HG02870 (cell line): ENCODE measurements at regions not wholly inside any gene's neighbourhood (a gene's known extent, or its start where the extent isn't known, plus 50 kb on each side); places are given as distances from the start of the nearest gene placed in this dataset.

ENCODE experiments used
- ATAC-seq: cut with Tn5 transposase; IDR thresholded peaks from one replicate; pipeline ENCODE4 v1.9.1; 2021; ENCODE audit warnings: mild to moderate bottlenecking, moderate library complexity; ENCODE audit not compliant: unreplicated experiment

DNA sequence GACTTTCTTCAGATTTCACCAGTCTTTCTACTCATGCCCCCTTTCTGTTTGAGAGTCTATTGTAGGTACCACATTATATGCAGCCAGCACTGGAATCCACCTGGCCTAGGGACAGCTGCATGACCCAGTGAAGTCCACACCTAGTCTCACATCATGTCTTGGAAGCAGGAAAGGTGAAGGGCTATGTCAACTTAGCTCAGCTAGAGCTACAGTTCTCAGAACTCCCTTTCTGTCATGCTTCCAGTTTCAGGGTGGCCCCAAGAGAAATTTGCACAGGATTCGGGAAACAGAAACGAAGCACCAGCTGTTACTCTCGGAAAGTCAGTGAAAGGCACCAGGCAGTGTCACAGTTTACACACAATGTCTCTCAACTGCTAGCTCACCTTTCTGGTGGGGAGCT is 51.6 kb upstream of the NLRP1 start:
- ATAC-seq: no peak

DNA sequence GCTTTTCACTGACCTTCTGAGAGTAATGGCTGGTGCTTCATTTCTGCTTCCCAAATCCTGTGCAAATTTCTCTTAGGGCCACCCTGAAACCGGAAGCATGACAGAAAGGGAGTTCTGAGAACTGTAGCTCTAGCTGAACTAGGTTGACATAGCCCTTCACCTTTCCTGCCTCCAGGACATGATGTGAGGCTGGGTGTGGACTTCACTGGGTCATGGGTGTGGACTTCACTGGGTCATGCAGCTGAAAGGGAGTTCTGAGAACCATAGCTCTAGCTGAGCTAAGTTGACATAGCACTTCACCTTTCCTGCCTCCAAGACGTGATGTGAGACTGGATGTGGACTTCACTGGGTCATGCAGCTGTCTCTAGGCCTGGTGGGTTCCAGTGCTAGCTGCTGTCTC is 54.3 kb upstream of the NLRP1 start:
- ATAC-seq: no peak

DNA sequence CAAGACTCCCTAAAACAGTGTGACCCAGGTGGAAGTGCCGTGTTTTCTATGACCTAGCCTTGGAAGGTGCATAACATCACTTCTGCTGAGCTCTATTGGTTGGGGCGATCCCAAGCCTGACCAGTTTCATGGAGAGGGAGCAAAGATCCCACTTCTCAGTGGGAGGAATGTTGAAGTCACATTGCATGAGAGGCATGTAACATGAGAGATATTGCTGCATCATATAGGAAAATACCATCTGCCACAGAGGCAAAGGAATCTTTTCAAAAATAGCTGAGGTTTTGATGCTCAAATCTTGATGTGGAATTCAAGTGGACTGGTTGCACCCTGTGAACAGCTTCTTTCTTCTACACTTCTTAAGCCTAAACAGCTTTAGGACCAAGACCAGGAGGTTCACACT is 56.4 kb upstream of the NLRP1 start:
- no peak for ATAC-seq

DNA sequence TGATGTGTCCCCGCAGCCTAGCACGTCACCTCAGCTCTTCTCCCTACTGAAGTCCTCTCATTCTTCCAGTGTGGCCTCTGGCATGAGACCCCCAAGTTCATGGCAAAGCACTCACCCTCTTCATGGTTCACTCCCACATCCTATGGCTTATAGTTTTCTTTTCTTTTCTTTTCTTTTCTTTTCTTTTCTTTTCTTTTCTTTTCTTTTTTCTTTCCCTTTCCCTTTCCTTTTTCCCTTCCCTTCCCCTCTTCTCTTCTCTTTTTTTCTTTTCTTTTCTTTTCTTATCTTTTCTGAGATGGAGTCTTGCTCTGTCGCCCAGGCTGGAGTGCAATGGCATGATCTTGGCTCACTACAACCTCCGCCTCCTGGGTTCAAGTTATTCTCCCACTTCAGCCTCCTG is 58.4 kb upstream of the NLRP1 start:
- no peak for ATAC-seq

DNA sequence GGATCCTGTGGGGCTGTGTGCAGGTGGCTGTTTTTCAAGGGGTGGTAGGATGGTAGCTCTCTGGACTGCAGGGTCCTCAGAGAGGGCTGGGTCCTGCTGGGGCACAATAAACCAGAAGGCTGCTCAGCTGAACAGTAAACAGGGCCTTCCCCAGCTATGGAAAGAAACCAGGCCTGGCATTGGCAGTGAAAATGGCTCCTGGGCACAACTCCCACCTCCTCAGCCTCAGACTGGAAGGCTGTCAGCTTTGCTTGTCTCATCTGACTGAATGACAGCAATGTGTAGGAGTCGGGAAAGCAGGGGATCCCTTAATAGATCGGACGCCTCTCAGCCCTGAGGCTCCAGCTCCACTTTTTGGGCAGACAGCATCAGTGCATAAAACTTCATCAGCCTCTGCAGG is 59.8 kb upstream of the NLRP1 start:
- ATAC-seq: no peak

DNA sequence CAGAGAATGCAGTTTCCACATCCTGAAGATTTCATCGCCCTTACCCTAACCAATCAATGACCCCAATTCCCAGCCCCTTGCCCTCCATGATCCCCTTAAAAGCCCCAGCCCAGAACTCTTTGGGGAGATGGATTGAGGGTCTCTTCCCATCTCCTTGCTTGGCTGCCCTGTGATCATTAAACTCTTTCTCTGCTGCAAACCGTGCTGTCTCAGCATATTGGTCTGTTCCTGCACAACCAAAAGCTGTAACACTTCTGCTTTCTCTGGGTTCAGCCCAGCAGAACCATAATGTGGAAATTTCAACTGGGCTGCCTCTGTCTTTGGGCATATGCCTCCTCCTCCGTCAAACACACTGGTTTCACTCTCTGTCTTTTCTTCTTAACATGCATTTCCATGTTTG is 67.0 kb upstream of the NLRP1 start:
- ATAC-seq: no peak

DNA sequence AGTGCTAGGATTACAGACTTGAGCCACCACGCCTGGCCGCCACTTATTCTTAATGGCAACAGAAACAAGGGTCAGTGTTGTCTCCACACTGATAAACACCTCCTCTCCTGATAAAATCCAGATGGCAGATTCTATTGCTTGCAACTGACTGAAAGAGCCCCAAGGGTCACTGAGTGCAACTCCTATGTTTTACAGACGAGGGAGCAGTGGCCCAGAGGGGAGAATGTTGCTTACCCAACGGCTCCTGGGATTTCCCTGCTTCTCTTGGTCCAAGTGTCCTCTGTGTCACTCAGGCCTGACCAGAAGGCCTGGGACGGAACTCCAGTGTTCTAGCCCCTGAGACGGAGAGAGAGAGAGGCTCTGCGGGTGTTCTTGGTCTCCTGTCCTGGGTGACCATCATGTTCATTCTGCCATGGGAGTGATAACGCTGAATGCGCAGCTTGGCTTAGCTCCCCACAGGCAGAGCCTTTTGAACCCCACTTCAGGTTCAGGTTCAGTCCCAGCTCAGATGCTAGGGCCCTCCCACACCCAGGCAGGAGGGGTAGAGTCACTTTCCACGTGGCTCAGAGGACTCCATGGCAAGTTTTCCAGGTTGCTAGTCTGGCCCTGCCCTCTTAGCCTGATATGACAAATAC is 77.3 kb upstream of the NLRP1 start:
- ATAC-seq: no peak

DNA sequence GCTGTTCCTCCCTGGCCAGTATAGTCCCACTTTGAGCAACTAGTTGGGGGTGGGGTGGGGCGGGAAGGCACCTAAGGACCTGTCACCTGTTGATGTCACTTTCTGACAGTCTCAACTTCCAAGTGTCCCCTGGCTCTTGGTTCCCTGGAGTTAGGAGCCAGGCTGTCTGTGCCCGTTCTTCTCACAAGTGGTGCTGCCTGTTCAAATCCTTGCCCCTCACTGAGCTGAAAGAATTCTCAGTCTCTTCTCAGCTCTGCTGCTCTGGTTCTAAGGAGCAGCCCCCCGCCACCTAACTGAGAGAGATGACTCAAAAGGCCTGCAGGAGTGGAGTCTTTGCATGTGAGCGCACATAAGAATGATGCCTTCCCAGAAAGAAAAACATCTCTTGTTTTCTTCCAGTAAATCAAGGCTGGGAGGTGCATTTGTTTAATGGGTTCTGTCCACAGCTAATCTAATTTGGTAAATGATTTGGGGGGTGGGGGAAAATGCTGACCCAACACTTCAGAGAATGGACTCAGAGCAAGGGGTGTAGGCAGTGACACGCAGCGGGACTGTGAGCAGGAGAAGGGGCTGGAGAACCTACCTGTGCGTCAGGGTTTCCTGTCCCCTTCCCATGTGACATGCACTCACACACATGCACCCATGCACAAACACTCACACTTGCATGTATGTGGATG is 78.2 kb upstream of the NLRP1 start:
- ATAC-seq: no peak

DNA sequence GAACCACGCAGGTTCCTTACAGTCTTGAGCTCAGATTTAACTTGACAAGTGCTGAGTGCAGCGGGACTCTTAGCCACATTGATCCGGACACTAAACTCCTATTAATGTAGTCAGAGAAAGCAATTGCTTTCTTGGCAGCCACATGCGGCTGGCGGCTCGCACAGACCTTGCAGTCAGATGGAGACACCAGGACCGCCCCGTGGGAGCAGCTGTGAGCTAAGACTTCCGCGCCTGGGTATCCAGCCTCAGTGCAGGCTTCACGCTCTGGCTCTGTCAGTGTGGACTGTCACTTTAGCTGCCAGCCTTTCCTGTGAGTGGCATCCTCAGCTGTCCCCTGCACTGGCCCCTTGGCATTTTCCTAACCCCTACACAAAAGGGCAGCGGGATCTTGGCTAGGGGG is 80.9 kb upstream of the NLRP1 start:
- no peak for ATAC-seq

DNA sequence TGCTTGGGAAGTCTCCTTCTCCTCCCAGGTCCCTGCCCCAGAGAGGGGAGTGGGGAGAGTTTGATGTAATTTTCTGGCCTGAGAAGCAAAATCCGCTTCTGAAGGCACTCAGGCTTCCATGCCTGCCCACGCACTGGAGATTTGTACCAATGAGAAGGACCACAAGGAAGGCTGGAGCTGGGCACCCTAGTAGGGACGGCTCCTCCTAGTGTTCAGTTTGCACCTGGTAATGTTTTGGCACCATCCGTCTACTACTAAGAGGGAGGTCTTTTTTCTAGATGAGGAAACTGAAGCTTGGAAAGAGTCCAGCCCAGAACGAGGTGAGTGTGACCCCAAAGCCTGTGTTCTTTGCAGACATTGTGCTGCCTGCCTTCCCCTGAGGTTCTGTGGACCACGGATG is 83.6 kb upstream of the NLRP1 start:
- ATAC-seq: no peak

DNA sequence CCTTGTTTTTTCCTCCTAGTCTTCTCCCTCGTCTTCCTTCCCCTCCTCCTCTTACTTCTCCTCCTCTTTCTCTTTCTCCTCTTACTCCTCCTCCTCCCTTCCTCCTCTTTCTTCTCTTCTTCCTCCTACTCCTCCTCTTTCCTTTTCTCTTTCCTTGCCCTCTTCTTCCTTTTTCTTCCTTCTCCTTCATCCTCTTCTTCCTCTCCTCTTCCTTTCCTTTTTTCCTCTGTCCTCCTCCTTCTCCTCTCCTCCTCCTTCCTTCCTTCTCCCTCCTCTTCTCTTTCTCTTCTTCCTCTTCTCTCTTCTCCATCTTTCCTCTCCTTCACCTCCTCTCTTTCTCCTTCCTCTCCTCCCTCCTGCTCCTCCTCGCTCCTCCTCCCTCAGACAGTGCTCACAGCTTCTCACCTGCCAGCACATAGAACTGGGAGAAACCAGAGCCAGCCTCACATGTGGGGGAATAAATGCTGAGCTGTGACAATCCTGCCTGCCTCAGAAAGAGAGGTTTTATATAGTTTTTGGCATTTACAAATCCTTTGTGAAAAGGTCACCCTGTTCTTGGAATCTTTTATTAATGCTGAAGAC is 84.3 kb upstream of the NLRP1 start:
- ATAC-seq: no peak

DNA sequence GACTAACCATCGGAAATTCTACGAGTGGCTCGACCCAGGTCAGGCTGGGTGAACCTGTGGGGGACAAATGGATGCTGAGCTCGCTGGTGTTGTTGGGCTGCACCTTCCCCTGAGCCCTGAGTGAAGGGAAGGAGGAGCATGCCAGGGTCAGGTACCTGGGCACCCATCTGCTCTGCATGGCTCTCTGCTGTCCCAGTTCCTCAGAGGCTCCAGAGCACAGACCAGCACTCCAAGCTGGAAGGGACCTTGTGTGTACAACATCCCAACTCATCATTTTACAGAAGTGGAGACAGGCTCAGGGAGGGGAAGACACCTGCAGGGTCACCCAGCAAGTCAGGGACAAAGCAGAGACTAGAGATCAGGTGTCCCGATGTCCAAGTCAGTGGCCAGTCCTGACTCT is 84.9 kb upstream of the NLRP1 start:
- no peak for ATAC-seq

DNA sequence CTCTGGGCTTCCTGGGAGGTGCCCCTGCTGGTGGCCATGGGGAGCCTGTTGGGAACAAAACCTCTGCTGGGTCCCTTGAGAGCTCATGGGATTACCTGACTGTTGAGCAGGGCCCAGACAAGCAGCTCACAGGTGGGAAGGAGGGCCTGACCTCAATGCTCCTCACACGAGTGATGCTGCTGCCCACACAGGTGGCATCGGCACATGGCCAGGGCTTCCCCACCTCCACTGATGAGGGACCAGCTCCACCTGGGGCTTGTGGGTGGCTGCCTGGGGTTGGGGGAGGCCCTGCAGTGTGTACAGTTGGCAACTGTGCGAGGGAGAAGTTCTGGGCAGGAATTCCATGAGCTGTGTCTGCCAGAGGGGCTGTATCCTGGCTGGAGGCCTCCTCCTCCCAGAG is 87.8 kb upstream of the NLRP1 start:
- no peak for ATAC-seq

DNA sequence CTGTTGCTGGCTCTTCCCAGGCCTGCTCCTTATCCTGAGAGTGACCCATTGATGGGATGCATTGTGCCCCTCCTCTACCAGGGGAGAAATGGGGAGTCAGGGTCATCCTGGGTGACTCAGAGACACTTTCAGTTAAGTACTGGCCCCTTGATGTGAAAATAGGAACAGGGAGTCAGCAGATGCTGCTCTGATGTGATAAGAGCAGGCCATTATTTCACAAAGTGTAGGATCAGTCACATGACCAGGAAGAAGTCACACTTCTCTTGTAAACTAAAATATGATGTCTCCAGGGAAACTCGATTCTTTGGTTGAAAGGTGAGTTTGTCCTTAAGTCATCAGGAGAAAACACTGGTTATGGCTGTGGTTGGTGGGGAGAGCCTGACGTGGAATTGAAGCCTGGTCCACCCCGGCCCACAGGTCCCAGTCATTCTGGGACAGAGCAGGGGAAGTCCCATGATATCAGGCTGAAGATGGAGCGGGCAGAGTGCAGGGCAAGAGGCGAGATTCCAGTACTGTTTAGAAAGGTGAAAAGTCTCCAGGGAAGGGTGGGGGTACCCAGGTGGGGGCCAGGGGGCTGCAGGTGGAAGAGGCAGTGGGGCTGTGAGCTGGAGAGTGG is 88.6 kb upstream of the NLRP1 start:
- ATAC-seq: no peak

DNA sequence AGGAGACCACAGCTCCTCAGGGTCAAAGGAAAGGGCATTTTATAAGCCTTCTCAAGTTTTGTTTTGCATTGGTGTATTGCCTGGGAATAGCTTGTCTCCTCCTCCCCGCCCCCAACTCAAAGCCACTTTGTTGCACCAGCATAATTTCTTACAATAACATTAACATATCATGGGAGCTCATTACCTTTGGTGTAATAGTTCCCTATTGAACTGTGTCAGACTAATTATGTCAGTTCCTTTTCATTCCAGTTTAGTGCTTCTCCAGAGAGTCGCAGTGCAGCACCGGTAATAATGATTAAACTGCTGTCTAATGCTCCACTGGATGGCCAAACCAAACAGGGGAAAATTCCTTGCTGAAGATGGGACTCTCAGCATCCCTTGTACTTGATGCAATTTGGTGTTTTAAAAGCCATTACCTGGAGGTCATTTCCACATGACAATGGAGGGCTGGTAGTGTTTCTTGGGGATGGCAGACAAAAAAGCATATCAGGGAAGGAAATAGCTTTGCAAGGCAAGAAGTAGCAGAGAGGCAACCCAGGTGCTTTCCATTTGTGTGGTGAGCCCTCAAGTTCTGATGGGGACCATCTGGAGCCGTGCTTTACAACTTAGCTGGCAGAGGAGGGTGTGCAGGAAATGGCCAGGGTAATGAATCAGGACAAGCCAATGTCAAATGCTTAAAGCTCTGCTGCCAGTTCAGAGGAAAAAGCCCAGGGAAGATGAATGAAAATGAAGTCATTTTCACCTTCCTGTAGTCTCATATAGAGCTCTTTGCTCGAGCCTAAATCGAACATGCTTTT is 91.5 kb upstream of the NLRP1 start:
- no peak for ATAC-seq

DNA sequence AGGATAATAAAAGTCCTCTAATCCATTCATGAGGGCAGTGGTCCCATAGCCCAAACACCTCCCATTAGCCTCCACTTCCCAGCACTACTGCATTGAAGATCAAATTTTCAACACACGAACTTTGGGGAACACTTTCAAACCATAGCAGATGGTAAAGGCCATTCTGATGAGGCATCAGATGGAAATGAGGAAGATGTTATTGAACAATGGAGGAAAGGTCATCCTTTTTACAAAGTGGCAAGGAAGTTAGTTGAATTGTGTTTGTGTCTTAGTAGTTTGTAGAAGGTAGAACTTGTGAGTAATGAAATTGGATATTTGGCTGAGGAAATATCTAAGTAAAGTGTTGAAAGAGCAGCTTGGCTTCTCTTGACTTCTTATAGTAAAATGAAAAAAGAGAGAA is 93.3 kb upstream of the NLRP1 start:
- ATAC-seq: no peak

DNA sequence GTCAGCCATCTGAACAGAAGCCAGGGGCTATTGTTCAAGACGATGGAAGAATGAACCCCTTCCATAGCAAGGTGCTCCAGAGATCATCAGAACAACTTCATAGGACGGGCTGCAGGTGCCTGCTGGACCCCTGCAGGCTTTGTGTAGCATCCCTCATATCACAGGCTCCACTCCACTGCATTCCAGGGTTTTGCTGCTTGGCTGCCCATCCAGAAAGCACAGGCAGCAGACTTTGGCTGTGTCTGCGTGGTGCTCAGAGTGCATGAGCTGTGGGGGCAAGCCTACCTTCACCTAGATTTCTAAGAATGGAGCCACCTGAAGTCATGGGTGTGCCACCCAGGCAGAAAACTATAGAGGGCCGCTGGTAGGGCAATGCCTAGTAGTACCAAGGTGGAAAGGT is 93.9 kb upstream of the NLRP1 start:
- ATAC-seq: no peak

DNA sequence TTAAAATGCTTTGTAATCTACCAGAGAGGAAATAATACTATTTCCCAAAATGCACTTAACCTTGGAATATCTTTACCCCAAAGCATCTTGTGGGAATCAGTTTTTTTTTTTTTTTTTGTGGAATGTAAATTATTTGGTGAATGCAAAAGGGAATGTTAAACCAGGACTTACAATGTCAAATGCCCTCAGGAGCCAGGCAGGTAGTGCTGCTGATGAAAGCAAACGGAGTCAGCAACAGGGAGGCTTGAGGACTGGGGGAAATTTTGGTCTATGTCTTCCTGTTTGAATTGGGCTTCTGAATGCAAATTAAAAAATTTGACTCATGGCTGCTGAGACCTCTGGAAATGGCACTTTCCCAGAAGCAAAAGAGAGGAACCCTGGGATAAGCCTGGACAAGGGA is 96.5 kb upstream of the NLRP1 start:
- ATAC-seq: no peak

DNA sequence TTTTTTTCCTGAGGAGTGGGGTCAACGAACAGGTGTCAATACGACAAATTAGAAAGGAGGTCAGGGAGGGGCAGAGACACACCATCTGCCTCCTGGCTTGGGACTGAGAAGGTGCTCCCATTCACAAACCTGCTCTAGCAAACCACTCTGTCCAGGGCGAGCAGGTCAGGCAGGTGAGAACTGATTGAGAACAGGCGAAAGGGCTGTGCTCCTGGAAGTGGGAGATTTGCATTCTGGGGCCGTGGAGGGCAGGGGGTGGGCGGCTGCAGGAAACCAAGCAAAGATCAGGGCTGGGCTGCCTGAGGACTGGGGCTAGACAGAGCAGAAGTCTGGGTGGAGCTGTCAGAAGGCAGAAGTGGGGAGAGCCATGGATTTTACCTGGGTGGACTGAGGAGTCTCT is 98.9 kb upstream of the NLRP1 start:
- ATAC-seq: no peak

DNA sequence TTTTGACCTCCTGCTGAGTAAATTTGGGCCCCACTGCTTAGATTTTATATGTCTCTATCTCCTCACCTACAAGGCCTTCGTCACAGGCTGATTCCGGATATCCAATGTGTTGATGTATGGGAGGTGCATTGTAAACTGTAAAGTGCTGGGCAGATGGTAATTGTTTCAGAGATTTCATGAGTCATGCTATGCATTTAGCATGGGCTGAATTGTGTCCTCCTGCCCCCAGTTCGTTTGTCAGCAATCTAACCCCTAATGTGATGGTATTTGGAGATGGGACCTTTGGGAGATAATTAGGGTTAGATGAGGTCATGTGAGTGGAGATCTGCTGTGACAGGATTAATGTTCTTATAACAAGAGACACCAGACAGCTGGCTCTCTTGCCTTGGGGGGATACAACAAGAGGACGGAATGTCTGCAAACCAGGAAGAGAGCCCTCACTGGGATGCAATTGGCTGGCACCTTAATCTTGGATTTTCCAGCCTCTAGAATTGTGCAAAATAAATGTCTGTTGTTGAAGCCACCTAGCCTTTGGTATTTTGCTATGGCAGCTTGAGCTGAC is 101.8 kb upstream of the NLRP1 start:
- no peak for ATAC-seq

DNA sequence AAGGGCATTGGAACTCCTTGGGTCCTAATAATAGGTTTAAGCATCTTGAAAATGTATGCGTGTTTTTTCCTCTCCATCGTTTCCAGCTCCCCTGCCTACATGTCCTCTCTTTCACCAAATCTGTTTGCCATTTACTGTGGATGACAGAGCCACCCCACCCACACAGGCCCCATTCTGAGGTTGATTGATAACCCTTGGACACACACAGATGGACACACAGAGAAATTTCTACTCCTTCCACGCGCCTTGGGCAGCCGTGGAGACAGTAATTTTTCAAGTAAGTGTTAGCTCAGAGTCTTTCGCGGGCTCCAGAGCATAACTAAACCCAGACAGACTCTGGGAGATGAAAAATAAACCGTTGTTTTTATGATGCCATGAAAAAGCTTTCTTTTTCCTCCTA is 103.3 kb upstream of the NLRP1 start:
- ATAC-seq: no peak
